GM12878 (cell line): ENCODE measurements at regions not wholly inside any gene's neighbourhood (a gene's known extent, or its start where the extent isn't known, plus 50 kb on each side); places are given as distances from the start of the nearest gene placed in this dataset.

Experiments
- ATAC-seq: fragments of 200-7000 bp; cut with Tn5 transposase; 3 replicates; pipeline ENCODE4 v1.9.1; 2020; ENCODE audit warnings: mild to moderate bottlenecking, moderate library complexity
- BruUV-seq: library from RNA; stranded (reverse); fragments of 400-500 nt; replicated peaks from 2 replicates; lab custom pipeline; 2021; lab: Mats Ljungman, UMichigan
- CTCF ChIA-PET: fragments of 300-600 bp; sonication (Branson Sonifier 250); formaldehyde crosslinking; extraction: SDS; loops from one replicate; lab custom pipeline; 2021; ENCODE audit warnings: inconsistent platforms; lab: Yijun Ruan, JAX
- POLR2A ChIA-PET: fragments of 350-600 bp; formaldehyde crosslinking; extraction: SDS; loops from one replicate; lab custom pipeline; 2021; ENCODE audit warnings: inconsistent platforms; lab: Charles Lee
- RAD21 ChIA-PET: fragments of 300-600 bp; sonication (Branson Sonifier 250); formaldehyde crosslinking; loops from one replicate; lab custom pipeline; 2023; ENCODE audit warnings: antibody characterized with exemption; ENCODE audit not compliant: unreplicated experiment; lab: Charles Lee
- SMC1A ChIA-PET: fragments of 300-600 bp; sonication (Branson Sonifier 250); formaldehyde crosslinking; loops from one replicate; lab custom pipeline; 2023; ENCODE audit not compliant: unreplicated experiment, uncharacterized antibody; lab: Charles Lee
- DNase-seq: peaks from one replicate; pipeline ENCODE4 v3.0.0-alpha.2; 2011; ENCODE audit warnings: low read depth, low spot score
- FAIRE-seq: peaks from 3 replicates; lab custom pipeline; 2011; peaks lifted over from hg19 to GRCh38; lab: Jason Lieb, UNC
- H2AFZ ChIP-seq: 2 replicates; pipeline ENCODE4 v1.6.0; 2011; ENCODE audit warnings: low read depth, low read length, control low read depth; ENCODE audit not compliant: control insufficient read depth
- H3K27ac ChIP-seq: 2 replicates; pipeline ENCODE4 v1.5.1; 2011; ENCODE audit warnings: control low read depth; ENCODE audit not compliant: control insufficient read depth, insufficient read depth
- H3K27me3 ChIP-seq, 2 experiments: replicated peaks in 1 of 2; 2 replicates each; pipeline versions ENCODE4 v1.6.0 to v1.6.1; 2011; ENCODE audit warnings: low read length in 1 of 2; ENCODE audit not compliant: control insufficient read depth in 2 of 2, insufficient read depth in 2 of 2
- H3K36me3 ChIP-seq, 2 experiments: 2 replicates each; pipeline ENCODE4 v1.5.1; 2011; ENCODE audit warnings: low read length in 1 of 2; ENCODE audit not compliant: control insufficient read depth in 2 of 2, insufficient read depth in 2 of 2
- H3K4me1 ChIP-seq: 2 replicates; pipeline ENCODE4 v1.6.1; 2011; ENCODE audit warnings: mild to moderate bottlenecking, low read length, moderate library complexity, mixed read lengths; ENCODE audit not compliant: control insufficient read depth, insufficient read depth
- H3K4me2 ChIP-seq: 2 replicates; pipeline ENCODE4 v1.6.0; 2011; ENCODE audit warnings: control low read depth; ENCODE audit not compliant: control insufficient read depth, insufficient read depth
- H3K4me3 ChIP-seq: fragments of 200-600 bp; sonication (generic); 2 replicates; pipeline ENCODE4 v1.5.1; 2016
- H3K79me2 ChIP-seq: 2 replicates; pipeline ENCODE4 v1.6.0; 2011; ENCODE audit warnings: low read length; ENCODE audit not compliant: control insufficient read depth, insufficient read depth
- H3K9ac ChIP-seq: 2 replicates; pipeline ENCODE4 v1.8.0; 2011; ENCODE audit warnings: low read length, control low read depth, mixed read lengths; ENCODE audit not compliant: control insufficient read depth, insufficient read depth
- H3K9me3 ChIP-seq: replicated peaks from 3 replicates; pipeline ENCODE4 v1.5.1; 2011; ENCODE audit warnings: mild to moderate bottlenecking, low read length; ENCODE audit not compliant: control insufficient read depth, insufficient read depth
- H4K20me1 ChIP-seq: 2 replicates; pipeline ENCODE4 v1.6.0; 2011; ENCODE audit not compliant: control insufficient read depth, insufficient read depth
- CREM ChIP-seq: IDR thresholded peaks from 2 replicates; pipeline ENCODE4 v1.6.1; 2014; ENCODE audit warnings: antibody characterized with exemption, low read depth
- EED ChIP-seq: sonication (generic); IDR thresholded peaks from 2 replicates; pipeline ENCODE4 v1.6.1; 2016; ENCODE audit warnings: antibody characterized with exemption, low read depth
- HCFC1 ChIP-seq: fragments of 150-350 bp; IDR thresholded peaks from 2 replicates; pipeline ENCODE4 v1.6.1; 2014; ENCODE audit warnings: low read length
- IKZF1 ChIP-seq: fragments of 450-650 bp; conservative IDR thresholded peaks from 2 replicates; pipeline ENCODE4 v1.6.1; 2017; ENCODE audit warnings: antibody characterized with exemption, mild to moderate bottlenecking
- KLF5 ChIP-seq: fragments of 450-650 bp; IDR thresholded peaks from 2 replicates; pipeline ENCODE4 v1.6.1; 2014; ENCODE audit warnings: mild to moderate bottlenecking; ENCODE audit not compliant: partially characterized antibody
- NBN ChIP-seq: fragments of 450-650 bp; IDR thresholded peaks from 2 replicates; pipeline ENCODE4 v1.6.1; 2016
- PAX8 ChIP-seq: fragments of 450-650 bp; IDR thresholded peaks from 2 replicates; pipeline ENCODE4 v1.6.1; 2017; ENCODE audit warnings: mild to moderate bottlenecking, moderate library complexity
- PRDM15 ChIP-seq: fragments of 450-650 bp; formaldehyde crosslinking; IDR thresholded peaks from 2 replicates; pipeline ENCODE4 v1.4.0; 2020; ENCODE audit warnings: mild to moderate bottlenecking, moderate library complexity
- RFX5 ChIP-seq: IDR thresholded peaks from 2 replicates; pipeline ENCODE4 v1.6.1; 2011; ENCODE audit warnings: low read depth, low read length, improper control_type of control experiment
- SUPT20H ChIP-seq: IDR thresholded peaks from 2 replicates; pipeline ENCODE4 v1.6.1; 2011; ENCODE audit warnings: low read depth, mild to moderate bottlenecking, low read length, moderate library complexity, borderline replicate concordance; ENCODE audit not compliant: control insufficient read depth
- ZBTB4 ChIP-seq: fragments of 450-650 bp; formaldehyde crosslinking; IDR thresholded peaks from 2 replicates; pipeline ENCODE4 v1.4.0; 2022; ENCODE audit warnings: mild to moderate bottlenecking, moderate library complexity
- WGBS: methylation state at CpG from one replicate; pipeline ENCODE4 v1.1.6; 2016; ENCODE audit warnings: low lambda C conversion rate; ENCODE audit not compliant: insufficient replicate concordance, insufficient coverage; ENCODE audit errors: missing lambda C conversion rate; 5-methylcytosine and 5-hydroxymethylcytosine counted together
- in situ Hi-C: fragments of 300-500 bp; cut with MboI; formaldehyde crosslinking; loops from 9 replicates; pipeline ENCODE4 v1.14.3; 2018; ENCODE audit warnings: mixed read lengths
- intact Hi-C: fragments of 100-400 bp; cut with micrococcal nuclease; formaldehyde crosslinking; loops from one replicate; pipeline ENCODE4 v1.14.2; 2022; ENCODE audit not compliant: unreplicated experiment

- CTCF ChIA-PET, result no interaction called here
- H3K36me3 ChIP-seq, result no peaks in the 10 kb centered on the region
- no peaks in the 10 kb centered on the region for H3K27me3 ChIP-seq
- no peak for ATAC-seq
- H3K27ac ChIP-seq, result no peak overlapping the region
- WGBS, result 0% methylated on average over 3 of the region's 3 CpGs
- H3K9ac ChIP-seq, result no peak overlapping the region
- TF ChIP-seq RFX5, result no peak
- no peak for TF ChIP-seq CREM
- no peak for TF ChIP-seq PRDM15 (CRISPR knock-in tag)
- no peak for TF ChIP-seq SUPT20H
- TF ChIP-seq KLF5, result no peak
- no peak for TF ChIP-seq ZBTB4 (CRISPR knock-in tag)
- TF ChIP-seq EED, result 0 out of 2 replicates have a peak, but pooled peaks have one; percentile 14
- no peak for TF ChIP-seq NBN
- TF ChIP-seq IKZF1, result peak; percentile 32; the same call in 1 of the 2 replicates
- TF ChIP-seq PAX8, result no peak
- TF ChIP-seq HCFC1, result no peak
- TF ChIP-seq, all 136 proteins: peak for 2
- Histone ChIP-seq H2AFZ (no peak overlapping the region), H3K9me3 (no peaks in the 10 kb centered on the region), H3K4me3 (no peak overlapping the region), H3K4me1 (no peaks in the 10 kb centered on the region), H3K79me2 (no peaks in the 10 kb centered on the region), H4K20me1 (no peaks in the 10 kb centered on the region), H3K4me2 (no peak overlapping the region)
- ChIA-PET SMC1A (no interaction called here), RAD21 (no interaction called here), POLR2A (no interaction called here)
- intact Hi-C loops (no loop called here), in situ Hi-C loops (no loop called here)
- FAIRE-seq, result no peak
- DNase-seq, result no peak
- no TSS peak for BruUV-seq
Observed at GRCh38 chr9:103977163-103977562, 116.9 kb upstream of the SMC2 start.
